GM12801 (cell line): ENCODE measurements at regions not wholly inside any gene's neighbourhood (a gene's known extent, or its start where the extent isn't known, plus 50 kb on each side); places are given as distances from the start of the nearest gene placed in this dataset.

Source experiments
- CTCF ChIP-seq: IDR thresholded peaks from one replicate; pipeline ENCODE4 v1.5.1; 2011; ENCODE audit warnings: control low read depth; ENCODE audit not compliant: insufficient read length; ENCODE audit errors: extremely low read depth

- TF ChIP-seq CTCF, result no peak
These were observed 479.8 kb downstream of the FUT8 start for GRCh38 chr14:65892315-65892714.

- no peak for TF ChIP-seq CTCF
These were observed 487.6 kb downstream of the FUT8 start for GRCh38 chr14:65900164-65900563.

- no peak for TF ChIP-seq CTCF
These were observed 489.1 kb downstream of the FUT8 start for GRCh38 chr14:65901595-65901994.

- no peak for TF ChIP-seq CTCF
These were observed 492.5 kb downstream of the FUT8 start for GRCh38 chr14:65904988-65905387.

GRCh38 chr14:65906344-65906743, 493.8 kb downstream of the FUT8 start:
- no peak for TF ChIP-seq CTCF

- no peak for TF ChIP-seq CTCF
These were observed 494.4 kb downstream of the FUT8 start for GRCh38 chr14:65906948-65907347.

GRCh38 chr14:65910108-65910786, 497.7 kb downstream of the FUT8 start:
- TF ChIP-seq CTCF, result no peak
